GM18951 (cell line): ENCODE measurements at regions not wholly inside any gene's neighbourhood (a gene's known extent, or its start where the extent isn't known, plus 50 kb on each side); places are given as distances from the start of the nearest gene placed in this dataset.

ENCODE experiments used
- POLR2A ChIP-seq: IDR thresholded peaks from 4 replicates; pipeline ENCODE4 v1.6.1; 2011; ENCODE audit warnings: mild to moderate bottlenecking; ENCODE audit not compliant: insufficient read length, insufficient read depth; ENCODE audit errors: extremely low read depth
- in situ Hi-C: fragments of 300-500 bp; cut with MboI; formaldehyde crosslinking; loops from one replicate; pipeline ENCODE4 v1.12.0; 2022; ENCODE audit warnings: low sequenced_read_pairs, mixed read lengths, inconsistent platforms; ENCODE audit not compliant: unreplicated experiment

GRCh38 chr20:53831812-53832211 lies 238.2 kb upstream of the ZNF217 start:
- TF ChIP-seq POLR2A: no peak
- in situ Hi-C loops: no loop called here

DNA sequence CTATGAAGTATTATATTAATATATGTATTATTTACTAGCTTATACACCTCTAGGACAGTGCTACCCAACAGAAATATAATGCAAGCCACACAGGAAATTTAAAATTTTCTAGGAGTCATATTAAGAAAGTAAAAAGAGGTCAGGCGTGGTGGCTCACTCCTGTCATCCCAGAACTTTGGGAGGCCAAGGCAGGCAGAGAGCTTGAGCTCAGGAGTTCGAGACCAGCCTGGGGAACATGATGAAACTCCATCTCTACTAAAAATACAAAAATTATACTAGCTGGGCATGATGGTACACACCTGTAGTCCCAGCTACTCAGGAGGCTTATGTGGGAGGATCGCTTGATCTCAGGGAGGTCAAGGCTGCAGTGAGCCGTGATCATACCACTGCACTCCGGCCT lies 237.6 kb upstream of the ZNF217 start:
- in situ Hi-C loops: no loop called here
- TF ChIP-seq POLR2A: no peak

- in situ Hi-C loops: no loop called here
- TF ChIP-seq POLR2A: no peak
Observed at GRCh38 chr20:53829724-53830521, 236.3 kb upstream of the ZNF217 start.

- no peak for TF ChIP-seq POLR2A
- in situ Hi-C loops: no loop called here
Observed at GRCh38 chr20:53829255-53829723, 235.7 kb upstream of the ZNF217 start.

DNA sequence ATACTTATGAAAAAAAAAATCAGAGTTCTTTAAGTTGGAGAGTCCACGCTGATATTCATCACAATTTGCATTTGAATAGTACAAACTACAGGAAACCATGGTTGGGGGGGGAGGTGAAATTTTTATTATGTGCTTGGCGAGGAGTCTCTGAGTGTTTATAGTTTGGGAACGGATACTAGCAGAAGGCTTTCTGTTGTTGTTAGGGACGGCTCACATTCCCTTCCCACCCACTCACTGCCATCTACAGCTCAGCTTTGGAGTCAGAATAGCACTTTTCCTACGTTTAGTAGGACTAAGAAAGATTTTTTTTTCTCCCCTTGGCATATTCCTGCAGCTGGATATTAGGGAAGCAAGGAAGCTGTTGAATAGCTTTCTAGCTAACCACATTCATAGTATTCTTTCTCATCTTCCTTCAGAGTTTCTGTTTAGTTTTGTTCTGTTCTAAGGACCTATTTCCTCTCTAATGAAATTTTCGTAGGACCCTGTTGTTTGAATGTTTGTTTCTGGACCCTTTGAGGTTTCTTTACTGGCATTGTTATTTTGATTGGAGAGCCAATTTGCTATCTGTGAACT lies 235.1 kb upstream of the ZNF217 start:
- TF ChIP-seq POLR2A: no peak

DNA sequence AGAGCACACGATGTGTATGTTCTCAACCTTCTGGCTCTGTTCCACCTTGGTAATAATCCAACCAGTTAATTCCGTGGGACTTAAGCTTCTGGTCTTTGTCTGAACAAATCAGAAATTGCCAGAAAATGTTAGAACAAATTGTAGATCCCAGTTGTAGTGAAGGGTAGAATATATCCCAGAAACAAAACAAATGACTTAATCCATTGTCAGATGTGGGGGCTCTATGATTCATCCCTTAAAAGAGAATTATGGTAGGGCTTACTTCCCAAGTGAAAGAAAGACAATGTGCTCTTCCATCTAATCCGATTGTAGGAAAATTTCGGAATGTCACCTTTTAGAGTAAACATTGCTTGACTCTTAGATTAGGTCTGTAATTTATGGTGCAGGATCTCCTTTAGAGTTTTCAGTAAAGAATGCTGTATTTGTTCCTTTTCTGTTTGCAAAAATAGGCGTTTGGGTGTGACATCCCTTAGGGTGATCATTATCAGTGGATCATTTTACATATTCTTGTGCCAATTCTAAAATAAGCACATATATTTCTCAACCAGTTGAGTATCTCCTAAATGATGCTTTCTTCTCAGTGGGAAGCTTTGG lies 234.5 kb upstream of the ZNF217 start:
- no peak for TF ChIP-seq POLR2A
- in situ Hi-C loops: no loop called here

More for the DNA sequence above, 235.1 kb upstream of the ZNF217 start:
- in situ Hi-C loops: no loop called here

DNA sequence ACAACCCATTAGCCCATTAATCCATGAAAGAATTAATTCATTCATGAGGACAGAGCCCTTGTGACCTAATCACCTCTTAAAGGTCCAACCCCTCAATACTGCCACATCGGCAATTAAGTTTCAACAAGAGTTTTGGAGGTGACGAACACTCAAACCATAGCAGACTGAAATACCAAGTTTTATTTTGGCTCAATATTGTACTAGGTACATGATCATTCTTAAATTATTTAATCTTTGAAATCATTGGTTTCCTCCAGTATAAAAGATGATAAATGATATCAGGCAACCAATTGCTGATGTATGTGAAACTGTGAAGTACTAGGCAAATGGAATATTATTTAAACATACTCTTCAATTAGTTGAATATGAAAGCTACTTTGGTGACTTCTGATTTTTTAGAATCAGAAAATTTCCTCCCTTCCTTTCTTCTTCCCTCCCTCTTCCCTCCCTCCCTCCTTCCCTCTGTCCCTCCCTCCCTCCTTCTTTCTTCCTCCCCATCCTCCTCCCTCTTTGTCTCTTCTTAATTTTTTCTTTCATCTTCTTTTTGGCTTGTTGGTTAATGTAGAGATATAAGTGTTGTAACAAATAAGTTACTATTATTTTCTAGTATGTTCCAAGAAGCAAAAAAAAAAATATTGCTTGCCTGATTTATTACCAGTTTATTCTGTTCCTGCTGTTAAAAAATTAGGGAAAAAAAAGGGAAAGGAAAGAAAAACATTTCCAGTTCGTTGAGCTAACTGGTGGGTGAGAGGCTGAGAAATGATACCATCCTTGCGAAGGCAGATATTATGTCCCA lies 233.9 kb upstream of the ZNF217 start:
- in situ Hi-C loops: no loop called here
- no peak for TF ChIP-seq POLR2A

GRCh38 chr20:53826597-53827291 lies 233.1 kb upstream of the ZNF217 start:
- TF ChIP-seq POLR2A: no peak
- in situ Hi-C loops: no loop called here

DNA sequence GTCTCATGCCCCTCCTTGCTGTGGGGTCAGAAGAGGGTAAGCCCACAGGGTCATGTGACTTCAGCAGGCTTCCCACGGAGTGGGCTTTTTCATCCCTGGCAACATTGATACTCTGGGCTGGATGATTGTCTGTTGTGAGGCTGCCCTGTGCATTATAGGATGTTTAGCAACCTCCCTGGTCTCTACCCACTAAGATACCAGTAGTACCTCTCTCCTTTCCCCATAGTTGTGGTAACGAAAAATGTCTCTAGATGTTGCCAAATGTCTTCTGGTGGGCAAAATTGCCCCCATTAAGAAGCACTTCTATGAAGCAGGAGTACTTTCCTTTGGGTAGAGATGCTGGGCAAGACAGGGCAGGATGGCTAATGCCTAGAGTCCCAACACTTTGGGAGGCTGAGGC lies 232.5 kb upstream of the ZNF217 start:
- TF ChIP-seq POLR2A: no peak
- in situ Hi-C loops: no loop called here

- in situ Hi-C loops: no loop called here
- TF ChIP-seq POLR2A: no peak
Observed at GRCh38 chr20:53825282-53825681, 231.6 kb upstream of the ZNF217 start.

- no peak for TF ChIP-seq POLR2A
- in situ Hi-C loops: no loop called here
Observed at GRCh38 chr20:53824779-53825178, 231.1 kb upstream of the ZNF217 start.

DNA sequence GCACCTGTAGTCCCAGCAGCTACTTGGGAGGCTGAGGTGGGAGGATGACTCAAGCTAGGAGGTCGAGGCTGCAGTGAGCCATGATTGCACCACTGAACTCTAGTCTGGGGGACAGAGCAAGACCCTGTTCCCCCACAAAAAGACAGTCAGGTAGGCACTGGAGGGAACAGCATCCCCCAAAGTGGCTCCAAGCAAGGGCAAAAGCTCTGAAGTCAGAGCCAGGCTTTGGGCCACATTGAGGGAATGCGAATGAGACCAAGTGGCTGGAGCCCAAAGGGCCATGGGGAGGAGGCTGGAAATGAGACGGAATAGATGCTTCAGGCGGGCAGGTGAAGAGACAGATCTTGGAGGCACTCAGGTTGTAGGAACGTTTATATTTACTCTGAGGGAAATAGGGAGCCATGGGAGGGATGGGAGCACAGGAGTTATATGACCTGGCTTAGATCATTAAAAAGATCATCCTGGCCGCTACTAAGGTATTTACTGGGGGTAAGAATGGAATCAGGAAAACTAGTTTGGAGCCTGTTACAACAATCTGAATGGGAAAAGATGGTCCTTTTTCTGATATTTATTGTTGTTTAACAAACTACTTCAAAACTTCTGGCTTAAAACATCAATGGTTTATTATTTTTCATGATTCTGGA lies 229.6 kb upstream of the ZNF217 start:
- in situ Hi-C loops: no loop called here
- TF ChIP-seq POLR2A: no peak
